ENCODE measurements at regions not wholly inside any gene's neighbourhood (a gene's known extent, or its start where the extent isn't known, plus 50 kb on each side); places are given as distances from the start of the nearest gene placed in this dataset.

DNA sequence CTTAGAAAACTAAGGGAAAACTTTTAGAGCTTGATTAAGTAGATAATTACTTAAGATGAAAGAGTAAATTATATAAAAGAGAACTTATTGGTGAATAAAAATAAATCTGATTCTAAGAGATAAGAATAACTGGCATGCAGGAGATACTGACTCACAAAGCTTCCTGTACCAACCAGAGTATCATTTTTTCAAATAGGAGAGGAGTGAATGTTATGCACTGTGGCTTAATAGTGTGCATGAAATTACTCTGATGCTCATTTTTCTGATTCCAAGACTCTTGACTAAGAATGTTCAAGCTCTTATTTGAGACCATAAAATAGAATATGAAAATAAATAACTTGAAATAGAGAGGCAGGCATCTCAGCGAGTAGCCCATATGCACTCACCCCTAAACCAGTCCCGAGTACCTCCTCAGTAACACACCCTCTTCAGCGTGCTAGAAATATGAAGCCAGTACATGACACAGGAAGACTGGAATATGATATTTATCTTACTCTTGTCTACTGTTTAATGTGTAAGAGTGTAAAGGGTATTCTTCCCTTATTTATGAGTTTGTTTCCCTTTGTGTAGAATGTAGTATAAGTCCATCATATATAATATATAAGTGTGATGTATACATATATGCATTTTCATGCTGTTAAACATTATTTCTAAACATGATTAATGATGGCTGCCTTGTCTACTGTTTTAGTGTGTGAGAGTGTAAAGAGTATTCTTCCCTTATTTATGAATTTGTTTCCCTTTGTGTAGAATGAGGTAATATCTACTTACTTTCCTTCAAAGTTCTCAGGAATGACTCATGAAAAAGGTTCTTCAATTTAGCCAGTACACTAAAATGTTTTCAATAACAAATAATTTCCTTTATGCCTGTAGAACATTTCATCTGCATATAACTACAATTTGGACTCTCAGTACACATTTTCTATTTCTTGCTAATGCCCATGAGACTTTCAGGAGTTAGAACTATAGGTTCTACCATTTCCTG lies 99.2 kb upstream of the PALMD start:
- TF ChIP-seq, protein P1, sequence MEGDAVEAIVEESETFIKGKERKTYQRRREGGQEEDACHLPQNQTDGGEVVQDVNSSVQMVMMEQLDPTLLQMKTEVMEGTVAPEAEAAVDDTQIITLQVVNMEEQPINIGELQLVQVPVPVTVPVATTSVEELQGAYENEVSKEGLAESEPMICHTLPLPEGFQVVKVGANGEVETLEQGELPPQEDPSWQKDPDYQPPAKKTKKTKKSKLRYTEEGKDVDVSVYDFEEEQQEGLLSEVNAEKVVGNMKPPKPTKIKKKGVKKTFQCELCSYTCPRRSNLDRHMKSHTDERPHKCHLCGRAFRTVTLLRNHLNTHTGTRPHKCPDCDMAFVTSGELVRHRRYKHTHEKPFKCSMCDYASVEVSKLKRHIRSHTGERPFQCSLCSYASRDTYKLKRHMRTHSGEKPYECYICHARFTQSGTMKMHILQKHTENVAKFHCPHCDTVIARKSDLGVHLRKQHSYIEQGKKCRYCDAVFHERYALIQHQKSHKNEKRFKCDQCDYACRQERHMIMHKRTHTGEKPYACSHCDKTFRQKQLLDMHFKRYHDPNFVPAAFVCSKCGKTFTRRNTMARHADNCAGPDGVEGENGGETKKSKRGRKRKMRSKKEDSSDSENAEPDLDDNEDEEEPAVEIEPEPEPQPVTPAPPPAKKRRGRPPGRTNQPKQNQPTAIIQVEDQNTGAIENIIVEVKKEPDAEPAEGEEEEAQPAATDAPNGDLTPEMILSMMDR (IDR thresholded peaks at IDR 0.05): no peak
- TF ChIP-seq POLR2A (IDR thresholded peaks at IDR 0.05) (no peak), POLR2AphosphoS5 (IDR thresholded peaks at IDR 0.05) (no peak)

Data from suprapubic skin (tissue), 4 donors.